ENCODE measurements at regions not wholly inside any gene's neighbourhood (a gene's known extent, or its start where the extent isn't known, plus 50 kb on each side); places are given as distances from the start of the nearest gene placed in this dataset.

DNA sequence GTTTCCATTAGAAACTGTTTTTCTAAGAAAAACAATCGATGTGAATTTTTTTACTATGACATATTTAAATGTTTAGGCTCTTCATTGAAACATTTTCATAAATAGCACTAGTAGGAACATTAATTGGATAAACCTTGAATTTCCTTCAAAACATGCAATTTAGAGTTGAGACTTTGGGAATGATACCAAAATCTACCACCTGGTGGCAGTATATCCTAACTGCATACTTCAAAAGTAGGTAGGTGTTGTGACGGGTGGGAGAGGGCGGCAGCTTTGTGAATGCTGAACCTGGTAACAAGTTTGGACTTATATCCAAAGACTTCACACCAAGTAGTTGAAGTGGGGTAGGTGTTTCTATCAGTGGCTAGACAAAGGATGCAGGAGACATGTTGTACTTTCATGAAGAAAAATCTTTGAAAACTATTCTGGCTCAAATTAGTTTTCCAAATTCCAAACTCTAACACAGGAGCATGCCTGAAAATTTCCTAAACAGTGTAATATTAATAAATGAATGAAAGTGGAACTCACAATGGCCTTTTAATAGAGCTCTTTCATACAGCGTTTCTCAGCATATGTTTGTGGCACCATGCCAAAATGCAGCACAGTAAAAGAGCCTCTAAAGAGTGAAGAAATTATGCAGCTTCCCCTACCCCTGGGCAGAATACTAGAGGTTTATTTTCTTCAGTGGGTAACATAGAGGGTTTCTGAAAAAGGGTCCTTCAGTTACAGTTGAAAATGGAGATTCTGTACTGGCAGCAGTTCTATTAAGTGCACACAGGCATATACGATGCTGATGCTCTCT is 201.0 kb upstream of the TPK1 start (continued):
- TF ChIP-seq ZBED1 (IDR thresholded peaks at IDR 0.05) (no peak), FIP1L1 (IDR thresholded peaks at IDR 0.05; ENCODE audit: low read depth, low read length, poor library complexity, severe bottlenecking) (no peak), BHLHE40 (IDR thresholded peaks at IDR 0.05; ENCODE audit: low read length) (no peak), KAT8 (IDR thresholded peaks at IDR 0.05; ENCODE audit: low read depth) (no peak), MEIS2 (IDR thresholded peaks at IDR 0.05; ENCODE audit: partially characterized antibody) (no peak), XRCC3 (IDR thresholded peaks at IDR 0.05) (no peak), TFAM (CRISPR knock-in tag; conservative IDR thresholded peaks at IDR 0.05) (no peak), ZSCAN29 (IDR thresholded peaks at IDR 0.05) (no peak), DNMT1 (IDR thresholded peaks at IDR 0.05) (no peak), HDGF (IDR thresholded peaks at IDR 0.05) (no peak), HNRNPH1 (optimal IDR thresholded peaks at IDR 0.05; ENCODE audit: low read depth, low read length) (no peak), CEBPB (tag; IDR thresholded peaks at IDR 0.05) (no peak)
- TF ChIP-seq, protein P1, sequence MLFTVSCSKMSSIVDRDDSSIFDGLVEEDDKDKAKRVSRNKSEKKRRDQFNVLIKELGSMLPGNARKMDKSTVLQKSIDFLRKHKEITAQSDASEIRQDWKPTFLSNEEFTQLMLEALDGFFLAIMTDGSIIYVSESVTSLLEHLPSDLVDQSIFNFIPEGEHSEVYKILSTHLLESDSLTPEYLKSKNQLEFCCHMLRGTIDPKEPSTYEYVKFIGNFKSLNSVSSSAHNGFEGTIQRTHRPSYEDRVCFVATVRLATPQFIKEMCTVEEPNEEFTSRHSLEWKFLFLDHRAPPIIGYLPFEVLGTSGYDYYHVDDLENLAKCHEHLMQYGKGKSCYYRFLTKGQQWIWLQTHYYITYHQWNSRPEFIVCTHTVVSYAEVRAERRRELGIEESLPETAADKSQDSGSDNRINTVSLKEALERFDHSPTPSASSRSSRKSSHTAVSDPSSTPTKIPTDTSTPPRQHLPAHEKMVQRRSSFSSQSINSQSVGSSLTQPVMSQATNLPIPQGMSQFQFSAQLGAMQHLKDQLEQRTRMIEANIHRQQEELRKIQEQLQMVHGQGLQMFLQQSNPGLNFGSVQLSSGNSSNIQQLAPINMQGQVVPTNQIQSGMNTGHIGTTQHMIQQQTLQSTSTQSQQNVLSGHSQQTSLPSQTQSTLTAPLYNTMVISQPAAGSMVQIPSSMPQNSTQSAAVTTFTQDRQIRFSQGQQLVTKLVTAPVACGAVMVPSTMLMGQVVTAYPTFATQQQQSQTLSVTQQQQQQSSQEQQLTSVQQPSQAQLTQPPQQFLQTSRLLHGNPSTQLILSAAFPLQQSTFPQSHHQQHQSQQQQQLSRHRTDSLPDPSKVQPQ (CRISPR knock-in tag; IDR thresholded peaks at IDR 0.05; ENCODE audit: borderline replicate concordance), result no peak
- TF ChIP-seq, protein P2, sequence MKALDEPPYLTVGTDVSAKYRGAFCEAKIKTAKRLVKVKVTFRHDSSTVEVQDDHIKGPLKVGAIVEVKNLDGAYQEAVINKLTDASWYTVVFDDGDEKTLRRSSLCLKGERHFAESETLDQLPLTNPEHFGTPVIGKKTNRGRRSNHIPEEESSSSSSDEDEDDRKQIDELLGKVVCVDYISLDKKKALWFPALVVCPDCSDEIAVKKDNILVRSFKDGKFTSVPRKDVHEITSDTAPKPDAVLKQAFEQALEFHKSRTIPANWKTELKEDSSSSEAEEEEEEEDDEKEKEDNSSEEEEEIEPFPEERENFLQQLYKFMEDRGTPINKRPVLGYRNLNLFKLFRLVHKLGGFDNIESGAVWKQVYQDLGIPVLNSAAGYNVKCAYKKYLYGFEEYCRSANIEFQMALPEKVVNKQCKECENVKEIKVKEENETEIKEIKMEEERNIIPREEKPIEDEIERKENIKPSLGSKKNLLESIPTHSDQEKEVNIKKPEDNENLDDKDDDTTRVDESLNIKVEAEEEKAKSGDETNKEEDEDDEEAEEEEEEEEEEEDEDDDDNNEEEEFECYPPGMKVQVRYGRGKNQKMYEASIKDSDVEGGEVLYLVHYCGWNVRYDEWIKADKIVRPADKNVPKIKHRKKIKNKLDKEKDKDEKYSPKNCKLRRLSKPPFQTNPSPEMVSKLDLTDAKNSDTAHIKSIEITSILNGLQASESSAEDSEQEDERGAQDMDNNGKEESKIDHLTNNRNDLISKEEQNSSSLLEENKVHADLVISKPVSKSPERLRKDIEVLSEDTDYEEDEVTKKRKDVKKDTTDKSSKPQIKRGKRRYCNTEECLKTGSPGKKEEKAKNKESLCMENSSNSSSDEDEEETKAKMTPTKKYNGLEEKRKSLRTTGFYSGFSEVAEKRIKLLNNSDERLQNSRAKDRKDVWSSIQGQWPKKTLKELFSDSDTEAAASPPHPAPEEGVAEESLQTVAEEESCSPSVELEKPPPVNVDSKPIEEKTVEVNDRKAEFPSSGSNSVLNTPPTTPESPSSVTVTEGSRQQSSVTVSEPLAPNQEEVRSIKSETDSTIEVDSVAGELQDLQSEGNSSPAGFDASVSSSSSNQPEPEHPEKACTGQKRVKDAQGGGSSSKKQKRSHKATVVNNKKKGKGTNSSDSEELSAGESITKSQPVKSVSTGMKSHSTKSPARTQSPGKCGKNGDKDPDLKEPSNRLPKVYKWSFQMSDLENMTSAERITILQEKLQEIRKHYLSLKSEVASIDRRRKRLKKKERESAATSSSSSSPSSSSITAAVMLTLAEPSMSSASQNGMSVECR (CRISPR knock-in tag; IDR thresholded peaks at IDR 0.05), result no peak
- TF ChIP-seq, protein P3, sequence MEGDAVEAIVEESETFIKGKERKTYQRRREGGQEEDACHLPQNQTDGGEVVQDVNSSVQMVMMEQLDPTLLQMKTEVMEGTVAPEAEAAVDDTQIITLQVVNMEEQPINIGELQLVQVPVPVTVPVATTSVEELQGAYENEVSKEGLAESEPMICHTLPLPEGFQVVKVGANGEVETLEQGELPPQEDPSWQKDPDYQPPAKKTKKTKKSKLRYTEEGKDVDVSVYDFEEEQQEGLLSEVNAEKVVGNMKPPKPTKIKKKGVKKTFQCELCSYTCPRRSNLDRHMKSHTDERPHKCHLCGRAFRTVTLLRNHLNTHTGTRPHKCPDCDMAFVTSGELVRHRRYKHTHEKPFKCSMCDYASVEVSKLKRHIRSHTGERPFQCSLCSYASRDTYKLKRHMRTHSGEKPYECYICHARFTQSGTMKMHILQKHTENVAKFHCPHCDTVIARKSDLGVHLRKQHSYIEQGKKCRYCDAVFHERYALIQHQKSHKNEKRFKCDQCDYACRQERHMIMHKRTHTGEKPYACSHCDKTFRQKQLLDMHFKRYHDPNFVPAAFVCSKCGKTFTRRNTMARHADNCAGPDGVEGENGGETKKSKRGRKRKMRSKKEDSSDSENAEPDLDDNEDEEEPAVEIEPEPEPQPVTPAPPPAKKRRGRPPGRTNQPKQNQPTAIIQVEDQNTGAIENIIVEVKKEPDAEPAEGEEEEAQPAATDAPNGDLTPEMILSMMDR (IDR thresholded peaks at IDR 0.05 in 2 of 3, conservative IDR thresholded peaks at IDR 0.05 in 1 of 3; ENCODE audit: insufficient read depth in 2 of 3, low read depth in 1 of 3, low read length in 3 of 3), result peak; percentile 46 to 77 (median 75); a peak in 5 of 6 replicates
- TF ChIP-seq, protein P4, sequence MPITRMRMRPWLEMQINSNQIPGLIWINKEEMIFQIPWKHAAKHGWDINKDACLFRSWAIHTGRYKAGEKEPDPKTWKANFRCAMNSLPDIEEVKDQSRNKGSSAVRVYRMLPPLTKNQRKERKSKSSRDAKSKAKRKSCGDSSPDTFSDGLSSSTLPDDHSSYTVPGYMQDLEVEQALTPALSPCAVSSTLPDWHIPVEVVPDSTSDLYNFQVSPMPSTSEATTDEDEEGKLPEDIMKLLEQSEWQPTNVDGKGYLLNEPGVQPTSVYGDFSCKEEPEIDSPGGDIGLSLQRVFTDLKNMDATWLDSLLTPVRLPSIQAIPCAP (CRISPR knock-in tag; IDR thresholded peaks at IDR 0.05; ENCODE audit: borderline replicate concordance), result no peak
- TF ChIP-seq, protein P5, sequence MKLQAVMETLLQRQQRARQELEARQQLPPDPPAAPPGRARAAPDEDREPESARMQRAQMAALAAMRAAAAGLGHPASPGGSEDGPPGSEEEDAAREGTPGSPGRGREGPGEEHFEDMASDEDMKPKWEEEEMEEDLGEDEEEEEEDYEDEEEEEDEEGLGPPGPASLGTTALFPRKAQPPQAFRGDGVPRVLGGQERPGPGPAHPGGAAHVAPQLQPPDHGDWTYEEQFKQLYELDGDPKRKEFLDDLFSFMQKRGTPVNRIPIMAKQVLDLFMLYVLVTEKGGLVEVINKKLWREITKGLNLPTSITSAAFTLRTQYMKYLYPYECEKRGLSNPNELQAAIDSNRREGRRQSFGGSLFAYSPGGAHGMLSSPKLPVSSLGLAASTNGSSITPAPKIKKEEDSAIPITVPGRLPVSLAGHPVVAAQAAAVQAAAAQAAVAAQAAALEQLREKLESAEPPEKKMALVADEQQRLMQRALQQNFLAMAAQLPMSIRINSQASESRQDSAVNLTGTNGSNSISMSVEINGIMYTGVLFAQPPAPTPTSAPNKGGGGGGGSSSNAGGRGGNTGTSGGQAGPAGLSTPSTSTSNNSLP (IDR thresholded peaks at IDR 0.05; ENCODE audit: borderline replicate concordance, low read depth, low read length), result no peak

All from K562 (cell line).